ENCODE measurements at regions not wholly inside any gene's neighbourhood (a gene's known extent, or its start where the extent isn't known, plus 50 kb on each side); places are given as distances from the start of the nearest gene placed in this dataset.

GRCh38 chr7:47047384-47047783 is 534.5 kb downstream of the TNS3 start:
- ChIA-PET POLR2A (interaction anchor here (0.6 kb wide), 1 partner anchor 14 kb away, joined by 3 read pairs; no protein-coding TSS in a partner anchor), CTCF (no interaction called here)
- Mint-ChIP-seq H3K27ac (no peak overlapping the region), H3K36me3 (ENCODE audit: low read depth) (no peaks in the 10 kb centered on the region), H3K4me1 (ENCODE audit: low read depth) (no peaks in the 10 kb centered on the region), H3K9me3 (no peaks in the 10 kb centered on the region), H3K27me3 (no peaks in the 10 kb centered on the region), H3K4me3 (no peak overlapping the region)
- TF ChIP-seq CTCF (IDR thresholded peaks at IDR 0.05), result no peak
- intact Hi-C loops (cut with micrococcal nuclease), result no loop called here
- ATAC-seq (no peak), DNase-seq (no peak)

- no peak for TF ChIP-seq CTCF (IDR thresholded peaks at IDR 0.05)
- ATAC-seq, result no peak
- CTCF ChIA-PET, result no interaction called here
- H3K9me3 Mint-ChIP-seq, result no peaks in the 10 kb centered on the region
- H3K27me3 Mint-ChIP-seq, result no peaks in the 10 kb centered on the region
- intact Hi-C loops (cut with micrococcal nuclease), result no loop called here
- H3K4me3 Mint-ChIP-seq, result no peak overlapping the region
- no peaks in the 10 kb centered on the region for H3K4me1 Mint-ChIP-seq (ENCODE audit: low read depth)
- H3K36me3 Mint-ChIP-seq (ENCODE audit: low read depth), result no peaks in the 10 kb centered on the region
- DNase-seq, result no peak
- POLR2A ChIA-PET, result interaction anchor here (0.6 kb wide), 2 partner anchors 14 to 61 kb away, joined by 3 read pairs; no protein-coding TSS in a partner anchor
- H3K27ac Mint-ChIP-seq, result no peak overlapping the region
These were observed 535.0 kb downstream of the TNS3 start for GRCh38 chr7:47046949-47047348.

- H3K27ac Mint-ChIP-seq, result no peak overlapping the region
- DNase-seq (no peak), ATAC-seq (no peak)
- no peaks in the 10 kb centered on the region for H3K36me3 Mint-ChIP-seq (ENCODE audit: low read depth)
- ChIA-PET POLR2A (no interaction called here), CTCF (no interaction called here)
- no peak for TF ChIP-seq CTCF (IDR thresholded peaks at IDR 0.05)
- H3K4me3 Mint-ChIP-seq, result no peak overlapping the region
- no peaks in the 10 kb centered on the region for H3K9me3 Mint-ChIP-seq
- H3K27me3 Mint-ChIP-seq, result no peaks in the 10 kb centered on the region
- H3K4me1 Mint-ChIP-seq (ENCODE audit: low read depth), result no peaks in the 10 kb centered on the region
- intact Hi-C loops (cut with micrococcal nuclease), result no loop called here
These were observed 536.5 kb downstream of the TNS3 start for GRCh38 chr7:47045207-47046051.

GRCh38 chr7:47044625-47045024 is 537.3 kb downstream of the TNS3 start:
- intact Hi-C loops (cut with micrococcal nuclease), result no loop called here
- no peaks in the 10 kb centered on the region for H3K36me3 Mint-ChIP-seq (ENCODE audit: low read depth)
- no peaks in the 10 kb centered on the region for H3K9me3 Mint-ChIP-seq
- ChIA-PET CTCF (no interaction called here), POLR2A (no interaction called here)
- no peak for ATAC-seq
- no peak overlapping the region for H3K27ac Mint-ChIP-seq
- H3K4me1 Mint-ChIP-seq (ENCODE audit: low read depth), result no peaks in the 10 kb centered on the region
- TF ChIP-seq CTCF (IDR thresholded peaks at IDR 0.05), result no peak
- H3K27me3 Mint-ChIP-seq, result no peaks in the 10 kb centered on the region
- no peak for DNase-seq
- no peak overlapping the region for H3K4me3 Mint-ChIP-seq

GRCh38 chr7:47043304-47043703 is 538.6 kb downstream of the TNS3 start:
- CTCF ChIA-PET, result no interaction called here
- no peaks in the 10 kb centered on the region for H3K36me3 Mint-ChIP-seq (ENCODE audit: low read depth)
- POLR2A ChIA-PET, result no interaction called here
- no peak overlapping the region for H3K27ac Mint-ChIP-seq
- DNase-seq (no peak), ATAC-seq (no peak)
- H3K9me3 Mint-ChIP-seq, result no peaks in the 10 kb centered on the region
- no peak for TF ChIP-seq CTCF (IDR thresholded peaks at IDR 0.05)
- intact Hi-C loops (cut with micrococcal nuclease), result no loop called here
- H3K4me1 Mint-ChIP-seq (ENCODE audit: low read depth), result no peaks in the 10 kb centered on the region
- H3K4me3 Mint-ChIP-seq, result no peak overlapping the region
- H3K27me3 Mint-ChIP-seq, result no peaks in the 10 kb centered on the region
